Body of pancreas (tissue), 4 donors: ENCODE measurements at regions not wholly inside any gene's neighbourhood (a gene's known extent, or its start where the extent isn't known, plus 50 kb on each side); places are given as distances from the start of the nearest gene placed in this dataset.

ENCODE experiments used
- ATAC-seq: fragments of 150-250 bp; one replicate; pipeline ENCODE4 v1.9.1; 2016
- DNase-seq, 4 donors: peaks; one replicate each; pipeline ENCODE4 v3.0.0-alpha.2; 2019
- H3K27ac ChIP-seq, 4 donors: fragments of 200-600 bp; sonication (generic); 1 replicate in 3 of 4; 2 replicates in 1 of 4; pipeline versions ENCODE4 v1.5.1 to v1.6.1; 2016 to 2019; ENCODE audit warnings: mild to moderate bottlenecking in 1 of 4, mixed read lengths in 1 of 4, moderate library complexity in 1 of 4
- H3K27me3 ChIP-seq, 2 donors: fragments of 200-600 bp; sonication (generic); one replicate each; pipeline ENCODE4 v1.6.0; 2016; ENCODE audit warnings: mild to moderate bottlenecking in 1 of 2
- H3K36me3 ChIP-seq, 2 donors: fragments of 200-600 bp; sonication (generic); replicated peaks in 1 of 2; 2 replicates each; pipeline ENCODE4 v1.5.1; 2016; ENCODE audit warnings: low read depth in 2 of 2; ENCODE audit not compliant: insufficient read depth in 1 of 2
- H3K4me1 ChIP-seq: fragments of 200-600 bp; sonication (generic); one replicate; pipeline ENCODE4 v1.6.0; 2016
- H3K4me3 ChIP-seq, 2 donors: fragments of 200-600 bp; sonication (generic); 1 replicate in 1 of 2; 2 replicates in 1 of 2; pipeline ENCODE4 v1.5.1; 2016 to 2019
- H3K9me3 ChIP-seq, 3 donors: fragments of 200-600 bp; sonication (generic); 1 replicate in 2 of 3; 2 replicates in 1 of 3; pipeline ENCODE4 v1.5.1; 2016
- CTCF ChIP-seq, 7 experiments: fragments of 450-650 bp in 4 of 7; fragments of 200-600 bp in 3 of 7; sonication (generic) in 3 of 7; IDR thresholded peaks; one replicate each; pipeline ENCODE4 v1.5.1; 2016 to 2019; ENCODE audit warnings: antibody characterized with exemption in 7 of 7
- POLR2A ChIP-seq, 3 donors: fragments of 450-650 bp; IDR thresholded peaks; one replicate each; pipeline ENCODE4 v1.6.1; 2016; ENCODE audit warnings: antibody characterized with exemption in 3 of 3, mild to moderate bottlenecking in 2 of 3
- WGBS, 2 donors: methylation state at CpG; one replicate each; pipeline ENCODE4 v1.1.5; 2017; 5-methylcytosine and 5-hydroxymethylcytosine counted together
- intact Hi-C: fragments of 100-400 bp; cut with DNase I; formaldehyde crosslinking; loops from one replicate; pipeline ENCODE4 v1.15.1; 2023

GRCh38 chr5:92760550-92760949, 820.5 kb downstream of the NR2F1-AS1 start:
- Histone ChIP-seq H3K27me3 (no peaks in the 10 kb centered on the region), H3K27ac (no peak overlapping the region), H3K36me3 (no peaks in the 10 kb centered on the region), H3K4me1 (no peaks in the 10 kb centered on the region), H3K4me3 (no peak overlapping the region), H3K9me3 (no peaks in the 10 kb centered on the region)
- no peak for TF ChIP-seq CTCF (IDR thresholded peaks at IDR 0.05)
- no peak for TF ChIP-seq POLR2A (IDR thresholded peaks at IDR 0.05)
- DNase-seq (no peak), ATAC-seq (no peak)
- 29 to 40% methylated on average over 2 of the region's 2 CpGs for WGBS, 2 donors
- intact Hi-C loops = no loop called here

- Histone ChIP-seq H3K4me1 (no peaks in the 10 kb centered on the region), H3K27me3 (no peaks in the 10 kb centered on the region), H3K9me3 (no peaks in the 10 kb centered on the region), H3K36me3 (no peaks in the 10 kb centered on the region), H3K27ac (no peak overlapping the region), H3K4me3 (no peak overlapping the region)
- no peak for DNase-seq
- WGBS, 2 donors = 26 to 47% methylated on average over 1 of the region's 1 CpG
- TF ChIP-seq CTCF (IDR thresholded peaks at IDR 0.05) = no peak
- intact Hi-C loops = no loop called here
- no peak for ATAC-seq
These were observed 822.5 kb downstream of the NR2F1-AS1 start for GRCh38 chr5:92758552-92758951.

GRCh38 chr5:92749943-92750342, 831.1 kb downstream of the NR2F1-AS1 start:
- H3K27me3 ChIP-seq = no peaks in the 10 kb centered on the region
- no peaks in the 10 kb centered on the region for H3K4me1 ChIP-seq
- DNase-seq (no peak), ATAC-seq (no peak)
- TF ChIP-seq CTCF (IDR thresholded peaks at IDR 0.05) = no peak
- TF ChIP-seq POLR2A (IDR thresholded peaks at IDR 0.05) = no peak
- 8 to 14% methylated on average over 1 of the region's 1 CpG for WGBS, 2 donors
- no peaks in the 10 kb centered on the region for H3K9me3 ChIP-seq
- H3K4me3 ChIP-seq = no peak overlapping the region
- intact Hi-C loops = no loop called here
- no peak overlapping the region for H3K27ac ChIP-seq
- H3K36me3 ChIP-seq = no peaks in the 10 kb centered on the region

- Histone ChIP-seq H3K27ac (no peak overlapping the region), H3K27me3 (no peaks in the 10 kb centered on the region), H3K36me3 (no peaks in the 10 kb centered on the region), H3K9me3 (no peaks in the 10 kb centered on the region), H3K4me3 (no peak overlapping the region), H3K4me1 (no peaks in the 10 kb centered on the region)
- TF ChIP-seq CTCF (IDR thresholded peaks at IDR 0.05) = no peak
- no peak for TF ChIP-seq POLR2A (IDR thresholded peaks at IDR 0.05)
- intact Hi-C loops = no loop called here
- 47 to 69% methylated on average over 1 of the region's 1 CpG for WGBS, 2 donors
- DNase-seq = no peak
- no peak for ATAC-seq
These were observed 832.8 kb downstream of the NR2F1-AS1 start for GRCh38 chr5:92748072-92748676.

- ATAC-seq (no peak), DNase-seq (no peak)
- no peak for TF ChIP-seq CTCF (IDR thresholded peaks at IDR 0.05)
- TF ChIP-seq POLR2A (IDR thresholded peaks at IDR 0.05) = no peak
- H3K4me3 ChIP-seq = no peak overlapping the region
- H3K9me3 ChIP-seq = no peaks in the 10 kb centered on the region
- H3K36me3 ChIP-seq = no peaks in the 10 kb centered on the region
- H3K27ac ChIP-seq = no peak overlapping the region
- H3K4me1 ChIP-seq = no peaks in the 10 kb centered on the region
- 42 to 53% methylated on average over 2 of the region's 2 CpGs for WGBS, 2 donors
- intact Hi-C loops = no loop called here
- H3K27me3 ChIP-seq = no peaks in the 10 kb centered on the region
These were observed 839.1 kb downstream of the NR2F1-AS1 start for GRCh38 chr5:92741906-92742305.
